SHP77 treated with DMSO at 0.1 percent for 48 hours (cell line): ENCODE measurements at regions not wholly inside any gene's neighbourhood (a gene's known extent, or its start where the extent isn't known, plus 50 kb on each side); places are given as distances from the start of the nearest gene placed in this dataset.

Experiments
- DNase-seq: peaks from one replicate; lab custom pipeline; 2025; lab: John Stamatoyannopoulos, UW

DNA sequence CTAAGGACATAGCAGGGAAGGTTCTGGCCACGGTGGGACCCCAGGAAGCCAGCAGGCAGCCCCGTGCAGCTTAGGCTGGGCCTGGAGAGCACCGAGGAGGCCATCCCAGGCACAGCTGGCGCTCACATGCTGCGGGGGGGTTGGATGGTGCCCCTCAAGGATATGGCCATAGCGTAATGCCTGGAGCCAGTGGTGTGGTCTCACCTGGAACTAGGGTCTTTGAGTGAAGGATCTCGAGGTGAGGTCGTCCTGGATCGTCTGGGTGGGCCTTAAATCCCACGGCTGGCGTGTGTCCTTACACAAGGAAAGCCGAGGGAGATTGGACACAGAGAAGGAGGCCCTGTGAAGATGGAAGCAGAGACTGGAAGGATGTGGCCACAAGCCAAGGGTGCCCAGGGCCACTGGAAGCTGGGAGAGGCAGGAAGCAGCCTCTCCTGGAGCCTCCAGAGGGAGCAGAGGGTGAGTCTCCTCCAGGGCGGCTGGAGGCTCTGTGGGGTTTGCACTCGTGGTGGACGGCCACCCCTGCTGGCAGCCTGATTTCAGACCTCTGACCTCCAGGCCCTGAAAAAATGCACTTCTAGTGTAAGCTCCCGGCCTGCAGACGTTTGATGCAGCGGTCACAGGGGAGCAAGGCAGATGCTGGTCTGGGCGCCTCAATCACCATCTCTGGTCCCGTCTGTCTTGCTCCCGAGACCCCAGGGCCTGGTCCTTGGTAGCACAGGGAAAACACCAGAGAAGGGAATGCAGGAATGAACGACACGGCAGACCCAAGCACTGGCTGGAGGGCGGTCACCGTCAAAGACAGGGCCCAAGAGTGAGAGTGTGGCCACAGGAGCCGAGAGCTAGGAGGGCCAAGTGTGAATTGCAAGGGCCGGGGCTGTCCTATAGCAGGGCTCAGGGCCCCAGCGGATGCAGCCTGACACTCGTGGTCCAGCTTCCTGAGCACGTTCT is 218.6 kb downstream of the KIF26A start:
- DNase-seq, result no peak

- no peak for DNase-seq
Measured at GRCh38 chr14:104357689-104358527, 219.5 kb downstream of the KIF26A start.

- DNase-seq, result no peak
Measured at GRCh38 chr14:104358528-104359300, 220.3 kb downstream of the KIF26A start.

DNA sequence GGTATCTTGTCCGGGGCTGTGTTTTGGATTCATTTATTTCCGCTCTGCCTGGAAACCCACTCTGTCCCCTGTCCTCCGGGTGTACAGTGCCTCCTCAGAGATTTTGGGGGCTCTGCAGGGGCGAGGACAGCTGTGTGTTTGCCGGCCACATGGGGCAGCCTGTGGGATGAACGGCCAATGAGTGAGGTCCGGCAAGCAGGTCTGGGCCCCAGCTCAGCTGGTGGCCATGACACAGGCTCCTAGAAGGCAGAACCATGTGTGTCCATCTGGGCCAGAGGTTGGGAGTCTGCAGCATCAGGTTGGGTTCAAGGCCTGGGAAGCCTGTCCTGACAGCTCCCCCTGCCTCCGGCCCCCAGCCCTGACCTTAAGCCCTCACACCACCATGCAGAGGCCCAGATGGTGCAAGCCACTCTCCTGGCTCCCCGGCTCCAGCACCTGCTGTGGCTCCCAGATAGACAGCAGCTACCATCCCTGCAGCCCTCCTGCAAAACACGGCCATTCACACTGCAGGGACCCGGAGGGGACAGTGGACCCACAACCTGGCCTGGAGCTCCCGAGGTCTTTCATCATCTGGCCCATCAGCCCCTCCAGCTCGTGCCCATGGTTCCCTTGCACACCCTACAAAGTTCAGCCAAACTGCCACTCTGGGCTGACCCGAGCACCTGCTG is 220.1 kb upstream of the C14orf180 start:
- no peak for DNase-seq

- DNase-seq, result no peak
Measured at GRCh38 chr14:104359969-104360442, 219.6 kb upstream of the C14orf180 start.

DNA sequence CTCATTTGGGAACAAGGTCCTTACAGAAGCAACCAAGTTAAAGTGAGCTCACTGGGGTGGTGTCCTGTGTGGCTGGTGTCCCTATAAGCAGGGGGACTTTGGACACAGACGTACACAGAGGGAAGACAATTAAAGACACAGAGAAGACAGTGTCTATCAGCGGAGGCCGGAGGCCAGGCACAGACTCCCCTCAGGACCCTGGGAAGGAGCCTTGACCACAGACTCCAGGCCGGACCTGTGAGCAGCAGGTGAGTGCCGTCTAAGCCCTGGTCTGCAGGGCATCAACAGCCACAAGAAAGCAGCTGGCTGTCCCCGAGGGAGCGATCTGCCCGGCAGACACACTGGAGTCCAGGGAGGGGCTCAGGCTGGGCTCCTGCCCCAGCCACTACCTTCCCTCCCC is 219.1 kb upstream of the C14orf180 start:
- DNase-seq, result no peak

- DNase-seq, result no peak
Measured at GRCh38 chr14:104361101-104361591, 218.4 kb upstream of the C14orf180 start.

DNA sequence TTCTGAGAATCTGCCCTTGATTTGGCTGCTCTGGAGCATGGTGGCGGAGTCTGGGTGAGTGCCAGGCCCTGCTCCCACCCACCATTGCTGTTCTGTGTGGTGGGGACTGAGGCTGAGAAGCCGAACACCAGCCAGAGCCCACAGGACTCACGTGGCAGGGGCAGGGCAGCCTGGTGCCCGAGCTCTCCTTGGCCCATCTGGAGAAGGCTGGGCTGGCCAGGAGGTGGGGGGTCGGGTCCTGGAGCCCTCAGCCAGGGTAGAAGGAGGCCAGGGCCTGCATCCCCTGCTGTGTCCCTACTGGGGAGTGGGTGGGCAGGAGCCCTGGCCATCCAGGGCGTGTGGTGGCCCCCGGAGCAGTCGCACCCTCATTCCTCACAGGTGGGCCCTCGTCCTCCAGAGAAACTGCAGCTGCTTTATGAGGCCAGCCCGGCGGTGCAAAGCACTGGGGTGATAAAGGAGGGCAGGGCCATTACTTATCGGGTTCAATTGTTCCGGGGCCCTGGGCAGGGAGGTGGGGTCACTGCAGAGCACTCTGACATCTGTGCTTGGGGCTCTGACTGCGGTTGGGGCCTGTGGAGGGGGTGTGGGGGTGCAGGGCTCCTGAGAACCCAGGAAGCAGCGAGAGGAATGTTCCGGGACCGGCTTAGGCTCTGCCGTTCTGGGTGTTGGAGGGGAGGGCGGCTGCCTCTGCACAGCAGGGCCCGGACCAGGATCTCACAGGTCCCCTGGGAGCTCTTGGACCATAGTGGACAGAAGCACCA is 217.5 kb upstream of the C14orf180 start:
- DNase-seq, result no peak

DNA sequence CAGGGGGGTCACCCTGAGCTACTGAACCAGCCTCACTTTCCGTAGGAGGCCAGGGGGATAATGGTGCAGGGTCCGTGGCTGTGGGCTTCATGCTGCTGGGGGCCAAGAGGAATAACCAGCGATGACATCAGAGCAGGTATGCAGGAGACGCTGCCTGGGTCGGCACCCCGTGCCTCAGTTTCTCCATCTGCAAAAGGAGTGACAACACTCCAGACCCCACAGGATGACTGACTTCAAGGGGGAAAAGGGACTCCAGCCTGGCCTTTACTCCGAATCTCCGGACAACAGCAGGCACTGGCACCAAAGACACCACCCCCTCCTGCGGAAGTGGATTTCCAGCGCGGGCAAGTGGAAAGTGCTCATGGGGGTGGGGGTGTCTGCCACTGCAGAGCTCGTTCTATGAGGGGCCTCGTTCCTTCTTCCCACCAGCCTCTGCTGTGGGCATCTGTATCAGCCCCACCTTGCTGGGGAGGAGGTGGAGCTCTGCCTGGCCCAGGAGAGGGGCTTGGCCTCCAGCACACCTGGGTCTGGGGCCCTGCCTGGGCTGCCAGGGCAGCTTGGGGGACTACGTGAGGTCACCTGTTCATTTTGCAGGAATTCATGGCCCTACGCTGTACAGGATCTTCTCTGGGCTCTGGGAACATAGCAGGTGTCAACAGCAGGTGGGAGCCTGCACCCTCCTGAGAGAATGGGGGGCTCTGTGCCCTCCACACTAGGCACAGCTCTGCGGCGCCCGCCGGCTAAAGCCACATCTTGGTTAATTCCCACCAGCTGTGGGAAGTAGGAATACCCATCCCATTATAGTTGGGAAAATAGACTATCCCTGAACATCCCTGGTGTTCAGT is 216.6 kb upstream of the C14orf180 start:
- DNase-seq, result no peak

- DNase-seq, result no peak
Measured at GRCh38 chr14:104363891-104364760, 215.4 kb upstream of the C14orf180 start.

DNA sequence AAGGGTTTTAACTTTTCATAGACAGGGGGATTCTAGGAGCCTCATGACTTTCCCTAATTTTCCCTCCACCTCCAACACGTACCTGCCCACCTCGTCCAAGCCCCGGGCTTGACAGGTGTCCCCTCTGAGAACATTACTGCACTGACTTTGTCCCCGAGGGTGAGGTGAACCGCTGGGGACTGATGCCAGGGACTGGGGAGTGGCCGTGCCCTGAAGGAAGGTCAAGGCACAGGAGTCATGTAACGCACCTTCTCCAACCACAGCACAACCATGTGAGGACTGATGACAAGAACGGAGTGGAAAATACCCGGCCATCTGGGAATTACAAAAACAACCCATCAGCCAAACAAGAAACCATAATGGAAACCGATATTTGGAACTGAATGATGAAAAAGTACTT is 214.7 kb upstream of the C14orf180 start:
- DNase-seq, result no peak

GRCh38 chr14:104366931-104367865 is 212.4 kb upstream of the C14orf180 start:
- DNase-seq, result no peak

DNA sequence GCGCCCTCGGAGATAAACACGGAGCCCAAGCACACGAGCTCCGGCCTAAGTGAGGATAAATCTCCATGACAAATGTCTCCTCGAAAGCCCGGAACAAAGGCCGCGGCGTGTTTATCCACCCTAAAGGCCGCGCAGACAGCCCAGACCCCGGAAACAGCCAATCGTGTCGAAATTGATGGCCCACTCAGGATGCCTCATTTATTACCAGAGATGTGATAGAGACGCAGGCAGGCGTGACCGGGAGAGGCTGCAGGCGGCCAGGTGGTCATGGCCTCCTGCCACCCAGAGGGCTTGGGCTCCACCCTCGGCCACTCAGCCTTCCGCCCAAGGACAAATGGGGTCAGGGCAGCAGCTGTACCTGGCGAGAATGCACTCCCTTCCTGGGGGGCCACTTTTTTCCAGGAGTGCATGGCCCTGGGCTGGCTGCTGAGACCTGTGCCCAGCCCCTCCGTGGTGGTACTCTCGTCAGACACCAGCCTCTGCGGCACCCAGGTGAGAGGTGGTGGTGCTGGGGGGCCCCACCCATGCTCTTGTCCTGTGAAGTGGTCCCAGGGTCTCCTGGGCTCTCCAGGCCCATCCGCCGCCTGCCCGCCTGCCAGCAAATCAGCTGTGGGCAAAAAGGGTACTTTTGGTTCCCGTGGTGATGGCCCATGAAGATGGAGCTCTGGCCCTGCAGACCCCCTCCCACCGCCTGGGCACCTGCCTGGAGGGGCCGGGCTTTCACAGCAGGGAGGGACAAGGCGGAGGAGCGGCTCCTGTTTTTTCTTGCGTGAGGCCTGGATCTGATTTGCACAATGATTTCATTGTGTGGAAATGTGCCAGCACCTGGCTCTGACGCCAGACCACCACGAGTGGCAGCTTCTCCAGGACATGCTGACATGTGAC is 211.5 kb upstream of the C14orf180 start:
- peak; percentile 65 for DNase-seq

DNA sequence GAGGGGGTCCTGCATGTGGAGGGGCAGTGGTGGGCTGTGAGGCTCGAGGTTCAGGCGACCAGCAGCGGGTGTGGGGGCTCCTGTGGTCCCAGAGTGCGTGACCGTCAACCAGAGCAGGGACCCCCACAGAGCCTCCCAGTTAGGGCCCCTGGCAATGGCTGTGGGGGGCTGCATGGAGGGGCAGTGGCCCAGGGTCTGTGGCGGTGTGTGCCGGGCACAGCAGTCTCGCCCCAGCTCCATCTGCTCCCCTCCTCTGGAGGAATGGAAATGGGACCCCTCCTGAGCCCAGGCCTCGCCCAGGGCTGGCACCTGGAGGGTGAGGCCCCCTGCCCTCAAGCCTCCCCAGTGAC is 210.8 kb upstream of the C14orf180 start:
- DNase-seq, result no peak

DNA sequence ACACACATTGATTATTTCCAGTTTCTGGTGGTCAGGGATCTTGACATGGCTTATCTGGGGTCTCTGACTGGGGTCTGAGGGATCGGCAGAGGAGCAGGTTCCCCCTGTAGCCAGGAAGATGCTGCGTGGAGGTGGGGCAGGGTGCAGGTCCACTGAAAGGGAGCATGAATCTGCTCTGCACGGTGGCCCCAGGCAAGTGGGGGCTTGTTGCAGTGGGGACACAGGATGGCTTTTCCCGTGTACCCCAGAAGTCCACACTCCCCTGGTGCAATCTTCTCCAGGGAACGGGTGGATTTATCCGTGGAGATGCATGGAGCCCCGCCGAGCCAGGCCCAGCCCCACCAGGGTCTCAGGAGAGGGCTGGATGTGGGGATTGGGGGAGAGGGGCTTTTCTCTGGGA is 210.4 kb upstream of the C14orf180 start:
- DNase-seq, result no peak

DNA sequence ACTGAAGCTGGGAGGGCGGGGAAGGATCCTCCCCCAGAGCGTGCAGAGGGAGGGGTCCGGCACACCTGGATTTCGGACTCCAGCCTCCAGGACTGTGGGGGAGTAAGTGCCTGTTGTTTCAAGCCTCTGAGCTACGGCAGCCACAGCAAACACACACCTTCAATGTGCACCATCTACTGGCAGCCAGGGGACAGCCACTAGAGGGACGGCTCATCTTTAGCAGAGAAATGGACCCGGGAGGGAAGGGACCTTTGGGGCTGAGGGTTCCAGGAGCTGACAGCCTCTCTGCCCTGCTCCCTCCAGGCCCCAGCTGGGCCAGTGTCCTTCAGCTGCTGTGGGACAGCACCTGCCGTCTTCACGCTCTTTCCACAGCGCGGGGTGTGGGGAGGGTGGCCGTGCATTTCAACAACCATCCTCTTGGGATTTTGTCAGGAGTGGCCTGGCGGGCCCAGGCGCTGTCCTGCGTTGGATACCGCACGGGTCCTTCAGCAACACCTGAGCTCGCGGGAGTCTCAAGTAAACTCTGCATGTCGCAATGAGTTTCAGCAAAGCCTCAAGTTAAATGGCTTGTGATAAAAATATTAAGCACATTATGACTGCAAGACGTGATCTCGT is 209.2 kb upstream of the C14orf180 start:
- peak; percentile 53 for DNase-seq
